AG09319 (cell line): ENCODE measurements at regions not wholly inside any gene's neighbourhood (a gene's known extent, or its start where the extent isn't known, plus 50 kb on each side); places are given as distances from the start of the nearest gene placed in this dataset.
"Not testable (repeated sequence)": the region's sequence is repeated elsewhere in the genome, so short reads cannot be mapped to it uniquely, and the experiment has no call there.

ENCODE experiments used
- DNase-seq: peaks from one replicate; pipeline ENCODE4 v3.0.0-alpha.2; 2010; ENCODE audit warnings: low read depth; ENCODE audit errors: extremely low read depth
- TF ChIP-seq, protein P1 (sequence below): IDR thresholded peaks from 2 replicates; pipeline ENCODE4 v1.5.1; 2011; ENCODE audit warnings: low read depth, mild to moderate bottlenecking, inconsistent platforms, low read length, moderate library complexity

DNA sequence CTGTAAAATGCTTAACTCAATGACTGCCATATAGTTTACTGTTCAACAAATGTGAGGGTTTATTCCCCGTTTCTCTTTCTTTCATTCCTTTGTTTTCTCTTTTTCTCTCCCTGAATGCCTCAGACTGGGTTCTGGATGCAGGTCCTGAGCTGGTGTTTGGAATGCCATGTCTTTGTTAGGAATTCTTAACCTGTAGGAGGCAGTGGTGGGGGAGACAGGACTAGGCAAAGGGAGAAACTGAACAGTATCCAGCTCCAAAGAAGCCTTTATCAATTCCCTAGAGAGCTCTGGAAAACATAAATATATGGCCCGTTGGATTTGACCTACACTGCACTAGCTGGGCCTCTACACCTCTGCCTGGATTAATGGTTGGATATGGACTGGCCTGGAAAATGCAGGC is 621.2 kb upstream of the SLC35B3 start:
- DNase-seq, result no peak
- TF ChIP-seq, protein P1, sequence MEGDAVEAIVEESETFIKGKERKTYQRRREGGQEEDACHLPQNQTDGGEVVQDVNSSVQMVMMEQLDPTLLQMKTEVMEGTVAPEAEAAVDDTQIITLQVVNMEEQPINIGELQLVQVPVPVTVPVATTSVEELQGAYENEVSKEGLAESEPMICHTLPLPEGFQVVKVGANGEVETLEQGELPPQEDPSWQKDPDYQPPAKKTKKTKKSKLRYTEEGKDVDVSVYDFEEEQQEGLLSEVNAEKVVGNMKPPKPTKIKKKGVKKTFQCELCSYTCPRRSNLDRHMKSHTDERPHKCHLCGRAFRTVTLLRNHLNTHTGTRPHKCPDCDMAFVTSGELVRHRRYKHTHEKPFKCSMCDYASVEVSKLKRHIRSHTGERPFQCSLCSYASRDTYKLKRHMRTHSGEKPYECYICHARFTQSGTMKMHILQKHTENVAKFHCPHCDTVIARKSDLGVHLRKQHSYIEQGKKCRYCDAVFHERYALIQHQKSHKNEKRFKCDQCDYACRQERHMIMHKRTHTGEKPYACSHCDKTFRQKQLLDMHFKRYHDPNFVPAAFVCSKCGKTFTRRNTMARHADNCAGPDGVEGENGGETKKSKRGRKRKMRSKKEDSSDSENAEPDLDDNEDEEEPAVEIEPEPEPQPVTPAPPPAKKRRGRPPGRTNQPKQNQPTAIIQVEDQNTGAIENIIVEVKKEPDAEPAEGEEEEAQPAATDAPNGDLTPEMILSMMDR, result no peak

DNA sequence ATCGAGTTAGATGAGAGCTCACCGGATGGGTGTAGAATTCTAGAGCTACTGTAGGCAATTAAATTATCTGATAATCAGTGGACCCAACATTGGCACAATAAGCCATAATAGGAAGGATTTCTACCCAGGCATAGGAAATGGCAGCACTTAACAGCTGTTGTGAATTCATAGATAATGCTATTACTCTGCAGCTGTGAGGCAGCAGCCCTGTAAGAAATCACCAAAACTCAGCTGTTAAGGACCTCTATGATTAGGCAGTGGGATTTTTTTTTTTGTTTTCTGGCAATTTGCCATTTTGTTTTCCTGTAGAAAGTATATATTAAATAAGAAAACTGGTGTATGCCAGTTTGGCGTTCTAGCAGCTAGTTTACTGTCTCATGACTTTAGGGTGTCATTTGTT is 609.1 kb upstream of the SLC35B3 start:
- TF ChIP-seq, protein P1, result no peak
- DNase-seq, result no peak

DNA sequence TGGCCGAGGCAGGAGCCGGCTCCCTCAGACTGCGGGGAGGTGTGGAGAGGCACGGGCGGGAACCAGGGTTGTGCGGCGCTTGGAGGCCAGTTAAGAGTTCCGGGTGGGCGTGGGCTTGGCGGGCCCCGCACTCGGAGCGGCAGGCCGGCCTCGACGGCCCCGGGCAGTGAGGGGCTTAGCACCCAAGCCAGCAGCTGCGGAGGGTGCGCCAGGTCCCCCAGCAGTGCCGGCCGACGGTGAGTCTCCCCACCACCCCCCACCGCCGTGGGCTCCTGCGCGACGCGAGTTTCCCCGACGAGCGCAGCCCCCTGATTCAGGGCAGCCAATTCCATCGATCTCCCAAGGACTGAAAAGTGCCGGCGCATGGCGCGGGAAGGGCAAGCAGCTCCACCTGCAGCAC is 605.4 kb upstream of the SLC35B3 start:
- DNase-seq, result no peak
- TF ChIP-seq, protein P1, result no peak

DNA sequence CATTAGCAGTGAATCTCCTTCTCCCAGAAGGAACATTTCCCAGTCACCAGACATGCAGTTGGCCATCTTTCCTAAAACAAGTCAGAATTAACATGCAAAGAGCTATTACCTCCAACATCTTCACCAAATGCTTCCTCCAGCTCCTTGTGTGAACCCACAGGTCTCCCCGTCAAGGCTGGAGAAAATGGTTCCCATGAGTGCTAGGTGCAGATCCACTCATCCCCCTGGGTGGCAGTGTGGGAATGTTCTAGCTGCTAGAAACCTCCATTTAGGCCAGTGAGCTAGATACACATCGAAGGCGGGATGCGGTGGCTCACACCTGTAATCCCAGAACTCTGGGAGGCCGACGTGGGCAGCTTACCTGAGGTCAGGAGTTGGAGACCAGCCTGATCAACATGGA is 603.9 kb upstream of the SLC35B3 start:
- no peak for DNase-seq
- TF ChIP-seq, protein P1, result peak; percentile 10

DNA sequence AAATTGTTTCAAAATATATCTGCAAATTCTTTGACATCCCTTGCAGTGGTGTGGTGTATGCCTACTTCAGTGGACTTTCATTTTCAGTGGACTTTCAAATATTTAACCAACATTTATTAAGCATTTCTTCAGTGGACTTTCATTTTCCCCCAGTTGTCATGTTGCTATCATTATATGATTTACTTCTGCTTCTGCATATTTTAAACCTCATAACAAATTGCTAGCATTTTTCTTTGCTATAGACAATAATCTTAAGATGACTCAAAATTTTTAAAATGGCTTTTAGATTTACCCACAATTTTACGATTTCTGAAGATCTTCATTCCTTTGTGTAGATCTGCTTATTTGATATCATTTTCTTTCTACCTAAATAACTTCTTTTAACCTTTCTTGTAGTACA is 592.7 kb upstream of the SLC35B3 start:
- no peak for DNase-seq
- TF ChIP-seq, protein P1, result no peak

DNA sequence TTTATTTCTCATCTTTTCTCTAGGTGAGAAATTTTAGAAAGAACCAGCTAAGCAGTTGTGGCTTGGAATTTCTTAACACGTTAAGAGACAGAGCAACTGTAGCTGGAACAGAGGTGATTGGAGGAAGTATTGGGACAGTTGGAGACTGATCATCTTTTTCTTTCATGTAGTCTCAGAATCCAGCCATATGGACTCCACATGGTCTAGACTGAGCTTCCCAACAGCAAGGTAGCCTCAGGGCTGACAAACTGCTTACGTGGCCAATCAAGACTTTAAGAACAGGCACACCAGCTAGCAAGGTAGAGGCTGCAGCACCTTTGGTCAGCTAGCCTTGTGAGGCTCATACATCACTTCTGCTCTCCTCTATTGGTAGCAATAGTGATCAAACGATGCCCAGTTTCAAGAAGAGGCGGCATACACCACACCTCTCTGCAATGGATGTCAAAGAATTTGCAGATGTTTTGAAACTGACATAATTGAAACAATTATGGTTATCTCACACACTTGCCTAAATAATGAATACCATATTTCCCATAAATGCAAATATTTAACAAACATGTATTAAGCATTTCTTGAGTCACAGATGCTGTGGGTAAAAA is 590.5 kb upstream of the SLC35B3 start:
- DNase-seq, result no peak
- TF ChIP-seq, protein P1, result no peak

DNA sequence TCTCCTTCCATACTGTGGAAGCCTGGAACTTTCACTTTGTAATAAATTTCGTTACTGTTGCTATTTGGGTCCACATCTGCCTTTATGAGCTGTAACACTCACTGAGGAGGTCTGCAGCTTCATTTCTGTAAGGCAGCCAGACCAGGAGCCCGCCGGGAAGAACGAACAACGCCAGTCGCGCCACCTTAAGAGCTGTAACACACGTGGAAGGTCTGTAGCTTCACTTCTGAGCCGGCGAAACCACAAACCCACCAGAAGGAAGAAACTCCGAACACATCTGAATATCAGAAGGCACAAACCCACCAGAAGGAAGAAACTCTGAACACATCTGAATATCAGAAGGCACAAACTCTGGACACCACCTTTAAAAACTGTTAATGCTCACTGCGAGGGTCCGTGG is 589.9 kb upstream of the SLC35B3 start:
- TF ChIP-seq, protein P1, result no peak
- no peak for DNase-seq

DNA sequence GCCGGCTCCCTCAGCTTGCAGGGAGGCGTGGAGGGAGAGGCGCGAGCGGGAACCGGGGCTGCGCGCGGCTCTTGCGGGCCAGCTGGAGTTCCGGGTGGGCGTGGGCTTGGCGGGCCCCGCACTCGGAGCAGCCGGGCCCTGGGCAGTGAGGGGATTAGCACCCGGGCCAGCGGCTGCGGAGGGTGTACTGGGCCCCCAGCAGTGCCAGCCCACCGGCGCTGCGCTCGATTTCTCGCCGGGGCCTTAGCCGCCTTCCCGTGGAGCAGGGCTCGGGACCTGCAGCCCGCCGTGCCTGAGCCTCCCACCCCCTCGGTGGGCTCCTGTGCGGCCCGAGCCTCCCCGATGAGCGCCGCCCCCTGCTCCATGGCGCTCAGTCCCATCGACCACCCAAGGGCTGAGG is 588.9 kb upstream of the SLC35B3 start:
- DNase-seq, result not testable (repeated sequence)
